HCEC 1CT (cell line): ENCODE measurements at regions not wholly inside any gene's neighbourhood (a gene's known extent, or its start where the extent isn't known, plus 50 kb on each side); places are given as distances from the start of the nearest gene placed in this dataset.
A peak's percentile ranks its signal among the peaks of the same experiment; 100 is the strongest.

Source experiments
- DNase-seq: peaks from one replicate; pipeline ENCODE4 v3.0.0-alpha.2; 2017

- no peak for DNase-seq
These were observed 966.3 kb downstream of the DTWD2 start for GRCh38 chr5:118022062-118022461.

- no peak for DNase-seq
These were observed 970.8 kb downstream of the DTWD2 start for GRCh38 chr5:118017536-118017935.

GRCh38 chr5:118016396-118016795 is 972.0 kb downstream of the DTWD2 start:
- no peak for DNase-seq

GRCh38 chr5:118015511-118015910 is 972.8 kb downstream of the DTWD2 start:
- no peak for DNase-seq

- DNase-seq, result no peak
These were observed 978.5 kb downstream of the DTWD2 start for GRCh38 chr5:118009741-118010297.

GRCh38 chr5:118008779-118009178 is 979.6 kb downstream of the DTWD2 start:
- DNase-seq, result no peak

- peak; percentile 32 for DNase-seq
These were observed 981.1 kb downstream of the DTWD2 start for GRCh38 chr5:118007262-118007661.

- no peak for DNase-seq
These were observed 982.1 kb downstream of the DTWD2 start for GRCh38 chr5:118006219-118006618.

GRCh38 chr5:117999939-118000549 is 988.3 kb downstream of the DTWD2 start:
- peak; percentile 26 for DNase-seq

GRCh38 chr5:117982691-117983090 is 1005.7 kb downstream of the DTWD2 start:
- DNase-seq, result no peak

GRCh38 chr5:117973785-117974184 is 1014.6 kb downstream of the DTWD2 start:
- DNase-seq, result no peak

- DNase-seq, result no peak
These were observed 1032.5 kb downstream of the DTWD2 start for GRCh38 chr5:117955831-117956230.

GRCh38 chr5:117954331-117954730 is 1034.0 kb downstream of the DTWD2 start:
- no peak for DNase-seq

- DNase-seq, result no peak
These were observed 1035.1 kb downstream of the DTWD2 start for GRCh38 chr5:117953272-117953671.

GRCh38 chr5:117947836-117948235 is 1040.5 kb downstream of the DTWD2 start:
- DNase-seq, result no peak

GRCh38 chr5:117947121-117947520 is 1041.2 kb downstream of the DTWD2 start:
- DNase-seq, result no peak

GRCh38 chr5:117945258-117945657 is 1043.1 kb downstream of the DTWD2 start:
- DNase-seq, result no peak

GRCh38 chr5:117943541-117943940 is 1044.8 kb downstream of the DTWD2 start:
- DNase-seq, result no peak

- no peak for DNase-seq
These were observed 1045.4 kb downstream of the DTWD2 start for GRCh38 chr5:117942861-117943519.

- peak; percentile 27 for DNase-seq
These were observed 1095.1 kb downstream of the DTWD2 start for GRCh38 chr5:117893211-117893610.

- DNase-seq, result no peak
These were observed 1096.0 kb downstream of the DTWD2 start for GRCh38 chr5:117892360-117892759.

- peak; percentile 87 for DNase-seq
These were observed 1098.8 kb downstream of the DTWD2 start for GRCh38 chr5:117889596-117889995.

- DNase-seq, result peak; percentile 22
These were observed 1099.7 kb downstream of the DTWD2 start for GRCh38 chr5:117888688-117889087.

GRCh38 chr5:117881426-117882230 is 1106.7 kb downstream of the DTWD2 start:
- no peak for DNase-seq
